ENCODE measurements at regions not wholly inside any gene's neighbourhood (a gene's known extent, or its start where the extent isn't known, plus 50 kb on each side); places are given as distances from the start of the nearest gene placed in this dataset.

DNA sequence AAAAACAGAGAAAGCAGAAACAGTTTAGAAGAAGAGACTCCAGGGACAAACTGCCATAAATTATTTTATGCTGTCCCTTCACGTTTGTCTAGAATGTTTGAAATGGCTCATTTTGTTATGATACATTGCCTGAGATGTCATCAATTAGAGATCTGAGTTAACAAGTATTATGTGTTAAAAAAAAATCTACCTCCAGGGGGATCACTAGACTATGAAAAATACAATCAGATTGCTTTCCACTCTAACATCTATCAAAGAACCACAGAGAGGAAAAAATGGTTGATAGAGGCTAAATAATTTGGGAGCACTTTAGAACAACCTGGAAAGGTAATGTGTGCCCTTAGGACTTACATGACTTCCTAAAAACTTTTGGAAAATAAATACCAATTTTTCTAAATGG is 103.8 kb upstream of the CCDC150 start:
- Mint-ChIP-seq H3K27me3 (peaks cover 2 to 17% of the 10 kb centered on the region in 2 donors), H3K27ac (no peak overlapping the region), H3K36me3 (no peaks in the 10 kb centered on the region), H3K4me3 (no peak overlapping the region), H3K9me3 (no peaks in the 10 kb centered on the region), H3K4me1 (ENCODE audit: low read depth in 2 of 2) (peaks cover 0 to 12% of the 10 kb centered on the region in 2 donors)
- ATAC-seq: no peak
- no peak for DNase-seq (ENCODE audit: low spot score)

GRCh38 chr2:196537311-196537710 is 102.2 kb upstream of the CCDC150 start:
- H3K27me3 Mint-ChIP-seq: peaks cover 5 to 22% of the 10 kb centered on the region in 2 donors
- ATAC-seq (no peak), DNase-seq (ENCODE audit: low spot score) (no peak)
- H3K4me1 Mint-ChIP-seq (ENCODE audit: low read depth in 2 of 2): peaks cover 0 to 8% of the 10 kb centered on the region in 2 donors
- no peak overlapping the region for H3K27ac Mint-ChIP-seq
- no peaks in the 10 kb centered on the region for H3K36me3 Mint-ChIP-seq
- H3K4me3 Mint-ChIP-seq: no peak overlapping the region
- H3K9me3 Mint-ChIP-seq: no peaks in the 10 kb centered on the region

DNA sequence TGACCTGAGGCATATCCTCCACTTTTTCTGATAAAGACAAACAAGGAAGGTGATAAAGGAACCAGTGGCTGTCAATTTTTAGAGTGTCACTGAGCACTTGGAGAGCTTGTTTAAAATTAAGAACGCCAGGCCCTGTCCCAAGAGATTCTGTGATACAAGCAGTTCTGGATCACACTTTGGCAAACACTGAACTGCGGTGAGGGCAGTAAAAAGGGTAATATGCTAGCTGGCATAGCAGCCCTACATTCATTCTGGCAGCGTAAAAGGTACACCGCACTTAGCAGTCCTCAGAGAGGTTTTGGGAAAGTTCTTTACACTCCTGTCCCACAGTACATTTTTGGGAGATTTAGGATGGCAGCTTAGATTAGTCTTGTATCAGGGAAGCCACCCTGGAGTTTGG is 101.3 kb upstream of the CCDC150 start:
- Mint-ChIP-seq H3K4me1 (ENCODE audit: low read depth in 2 of 2) (peaks cover 0 to 7% of the 10 kb centered on the region in 2 donors), H3K27ac (no peak overlapping the region), H3K4me3 (no peak overlapping the region), H3K27me3 (peaks cover 5 to 22% of the 10 kb centered on the region in 2 donors), H3K9me3 (no peaks in the 10 kb centered on the region), H3K36me3 (no peaks in the 10 kb centered on the region)
- DNase-seq (ENCODE audit: low spot score) (no peak), ATAC-seq (no peak)

- no peaks in the 10 kb centered on the region for H3K36me3 Mint-ChIP-seq
- H3K4me1 Mint-ChIP-seq (ENCODE audit: low read depth in 2 of 2): peaks cover 0 to 4% of the 10 kb centered on the region in 2 donors
- peaks cover 5 to 22% of the 10 kb centered on the region in 2 donors for H3K27me3 Mint-ChIP-seq
- no peak for DNase-seq (ENCODE audit: low spot score)
- no peak for ATAC-seq
- no peaks in the 10 kb centered on the region for H3K9me3 Mint-ChIP-seq
- no peak overlapping the region for H3K4me3 Mint-ChIP-seq
- no peak overlapping the region for H3K27ac Mint-ChIP-seq
These were observed 100.9 kb upstream of the CCDC150 start for GRCh38 chr2:196538646-196539045.

DNA sequence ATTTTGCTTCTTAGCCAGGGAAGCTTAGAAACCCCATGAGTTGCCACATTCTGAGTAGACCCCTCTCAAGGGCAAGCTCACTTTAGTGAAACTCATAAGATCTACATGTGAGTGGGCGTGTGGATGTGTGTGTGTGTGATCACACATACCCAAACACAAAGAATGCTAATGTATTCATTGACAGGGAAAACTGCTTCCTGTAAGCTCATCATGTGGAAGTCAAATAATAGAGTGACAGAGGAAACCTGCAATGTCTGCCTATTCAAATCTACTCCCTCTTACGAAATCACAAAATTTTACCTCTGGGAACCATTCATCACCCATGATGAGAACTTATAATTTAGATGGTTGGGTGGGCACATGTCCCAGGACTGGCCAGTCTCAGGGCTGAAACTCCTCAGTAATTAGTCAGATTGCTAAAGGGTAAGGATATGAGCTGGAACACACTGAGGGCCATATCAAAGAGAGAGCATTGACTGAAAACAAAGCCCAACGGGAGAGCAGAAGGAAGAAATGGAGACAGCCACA is 94.5 kb upstream of the CCDC150 start:
- DNase-seq (ENCODE audit: low spot score): no peak
- no peaks in the 10 kb centered on the region for H3K9me3 Mint-ChIP-seq
- no peaks in the 10 kb centered on the region for H3K4me1 Mint-ChIP-seq (ENCODE audit: low read depth in 2 of 2)
- no peaks in the 10 kb centered on the region for H3K36me3 Mint-ChIP-seq
- H3K4me3 Mint-ChIP-seq: no peak overlapping the region
- no peak overlapping the region for H3K27ac Mint-ChIP-seq
- ATAC-seq: no peak
- peaks cover 8 to 41% of the 10 kb centered on the region in 2 donors for H3K27me3 Mint-ChIP-seq

- DNase-seq (ENCODE audit: low spot score) (no peak), ATAC-seq (no peak)
- H3K4me3 Mint-ChIP-seq: no peak overlapping the region
- H3K36me3 Mint-ChIP-seq: no peaks in the 10 kb centered on the region
- no peak overlapping the region for H3K27ac Mint-ChIP-seq
- H3K4me1 Mint-ChIP-seq (ENCODE audit: low read depth in 2 of 2): no peaks in the 10 kb centered on the region
- peaks cover 6 to 35% of the 10 kb centered on the region in 2 donors for H3K27me3 Mint-ChIP-seq
- H3K9me3 Mint-ChIP-seq: no peaks in the 10 kb centered on the region
These were observed 93.2 kb upstream of the CCDC150 start for GRCh38 chr2:196546151-196546919.

- H3K36me3 Mint-ChIP-seq: no peaks in the 10 kb centered on the region
- no peaks in the 10 kb centered on the region for H3K4me1 Mint-ChIP-seq (ENCODE audit: low read depth in 2 of 2)
- H3K4me3 Mint-ChIP-seq: no peak overlapping the region
- DNase-seq (ENCODE audit: low spot score) (no peak), ATAC-seq (no peak)
- H3K27me3 Mint-ChIP-seq: peaks cover 8 to 53% of the 10 kb centered on the region in 2 donors
- no peak overlapping the region for H3K27ac Mint-ChIP-seq
- H3K9me3 Mint-ChIP-seq: no peaks in the 10 kb centered on the region
These were observed 90.5 kb upstream of the CCDC150 start for GRCh38 chr2:196549052-196549451.

DNA sequence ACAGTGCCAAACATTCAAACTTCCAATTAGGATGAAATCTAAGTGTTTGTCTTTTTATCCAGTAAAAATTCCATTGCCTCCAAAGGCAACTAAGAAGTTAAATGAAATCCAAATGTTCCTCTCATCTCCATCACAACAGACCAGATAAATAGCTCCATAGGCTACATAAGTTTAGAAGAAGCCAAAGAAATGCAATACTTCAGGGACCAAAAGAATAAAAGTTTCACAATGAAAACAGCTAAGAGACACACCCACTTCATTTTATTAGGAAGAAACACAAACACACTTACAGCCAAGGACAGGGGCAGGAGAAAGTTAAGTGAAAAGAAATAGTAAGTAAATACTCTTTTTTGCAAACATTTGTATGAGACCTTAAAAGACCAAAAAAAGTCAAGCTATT is 88.5 kb upstream of the CCDC150 start:
- Mint-ChIP-seq H3K27ac (no peak overlapping the region), H3K4me3 (no peak overlapping the region), H3K4me1 (ENCODE audit: low read depth in 2 of 2) (no peaks in the 10 kb centered on the region), H3K9me3 (no peaks in the 10 kb centered on the region), H3K27me3 (peaks cover 6 to 41% of the 10 kb centered on the region in 2 donors), H3K36me3 (no peaks in the 10 kb centered on the region)
- ATAC-seq: no peak
- DNase-seq (ENCODE audit: low spot score): no peak

- H3K27me3 Mint-ChIP-seq: peaks cover 5 to 25% of the 10 kb centered on the region in 2 donors
- no peaks in the 10 kb centered on the region for H3K36me3 Mint-ChIP-seq
- H3K4me1 Mint-ChIP-seq (ENCODE audit: low read depth in 2 of 2): no peaks in the 10 kb centered on the region
- no peaks in the 10 kb centered on the region for H3K9me3 Mint-ChIP-seq
- ATAC-seq (no peak), DNase-seq (ENCODE audit: low spot score) (no peak)
- H3K4me3 Mint-ChIP-seq: no peak overlapping the region
- no peak overlapping the region for H3K27ac Mint-ChIP-seq
These were observed 84.4 kb upstream of the CCDC150 start for GRCh38 chr2:196555161-196555560.

DNA sequence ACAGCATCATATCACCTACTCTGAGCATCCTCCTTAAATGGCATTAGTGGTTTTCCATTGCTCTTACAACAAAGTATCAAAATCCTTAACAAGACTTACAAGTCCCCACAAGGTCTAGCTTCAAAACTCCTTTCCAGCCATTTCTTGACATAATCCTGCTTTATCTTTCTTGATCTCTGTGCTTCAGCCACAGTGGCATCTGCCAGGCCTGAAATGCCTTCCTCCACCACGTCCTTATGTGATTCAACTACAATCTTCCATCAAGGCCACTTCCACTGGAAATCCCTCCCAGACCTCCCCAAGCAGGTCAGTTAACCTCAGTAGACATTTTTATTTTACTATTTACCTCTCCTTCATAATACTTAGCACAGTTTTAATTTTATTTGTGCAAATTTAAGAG is 83.8 kb upstream of the CCDC150 start:
- H3K27ac Mint-ChIP-seq: no peak overlapping the region
- no peak overlapping the region for H3K4me3 Mint-ChIP-seq
- H3K9me3 Mint-ChIP-seq: no peaks in the 10 kb centered on the region
- DNase-seq (ENCODE audit: low spot score): no peak
- no peaks in the 10 kb centered on the region for H3K4me1 Mint-ChIP-seq (ENCODE audit: low read depth in 2 of 2)
- no peak for ATAC-seq
- peaks cover 5 to 25% of the 10 kb centered on the region in 2 donors for H3K27me3 Mint-ChIP-seq
- H3K36me3 Mint-ChIP-seq: no peaks in the 10 kb centered on the region

GRCh38 chr2:196558497-196558896 is 81.0 kb upstream of the CCDC150 start:
- no peak for DNase-seq (ENCODE audit: low spot score)
- H3K27me3 Mint-ChIP-seq: peaks cover 3 to 14% of the 10 kb centered on the region in 2 donors

DNA sequence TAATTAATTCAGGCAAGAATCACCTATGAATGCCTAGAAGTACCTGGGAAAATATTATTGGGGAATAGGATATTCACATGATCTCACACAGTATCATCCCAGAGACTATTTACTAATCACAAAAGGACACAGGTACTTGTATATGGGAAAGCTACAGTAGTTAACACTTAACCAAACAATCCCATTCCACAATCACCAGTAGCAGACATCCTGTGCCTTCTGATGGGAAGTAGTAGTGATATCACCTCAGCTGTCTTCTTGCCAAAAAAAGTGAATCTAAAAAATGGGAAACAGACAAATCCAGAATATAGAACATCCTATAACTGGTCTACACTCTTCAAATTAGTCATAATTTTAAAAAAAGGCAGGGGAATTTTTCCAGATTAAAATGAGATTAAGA is 75.6 kb upstream of the CCDC150 start:
- Mint-ChIP-seq H3K36me3 (peaks cover 6% of the 10 kb centered on the region), H3K4me3 (no peak overlapping the region), H3K9me3 (no peaks in the 10 kb centered on the region), H3K4me1 (ENCODE audit: low read depth in 2 of 2) (no peaks in the 10 kb centered on the region), H3K27me3 (peaks cover 10 to 22% of the 10 kb centered on the region in 2 donors), H3K27ac (no peak overlapping the region)
- DNase-seq (ENCODE audit: low spot score): no peak
- ATAC-seq: no peak

More at GRCh38 chr2:196558497-196558896, 81.0 kb upstream of the CCDC150 start:
- Mint-ChIP-seq H3K4me3 (no peak overlapping the region), H3K4me1 (ENCODE audit: low read depth in 2 of 2) (no peaks in the 10 kb centered on the region), H3K9me3 (no peaks in the 10 kb centered on the region), H3K36me3 (peaks cover 6% of the 10 kb centered on the region), H3K27ac (no peak overlapping the region)
- no peak for ATAC-seq

DNA sequence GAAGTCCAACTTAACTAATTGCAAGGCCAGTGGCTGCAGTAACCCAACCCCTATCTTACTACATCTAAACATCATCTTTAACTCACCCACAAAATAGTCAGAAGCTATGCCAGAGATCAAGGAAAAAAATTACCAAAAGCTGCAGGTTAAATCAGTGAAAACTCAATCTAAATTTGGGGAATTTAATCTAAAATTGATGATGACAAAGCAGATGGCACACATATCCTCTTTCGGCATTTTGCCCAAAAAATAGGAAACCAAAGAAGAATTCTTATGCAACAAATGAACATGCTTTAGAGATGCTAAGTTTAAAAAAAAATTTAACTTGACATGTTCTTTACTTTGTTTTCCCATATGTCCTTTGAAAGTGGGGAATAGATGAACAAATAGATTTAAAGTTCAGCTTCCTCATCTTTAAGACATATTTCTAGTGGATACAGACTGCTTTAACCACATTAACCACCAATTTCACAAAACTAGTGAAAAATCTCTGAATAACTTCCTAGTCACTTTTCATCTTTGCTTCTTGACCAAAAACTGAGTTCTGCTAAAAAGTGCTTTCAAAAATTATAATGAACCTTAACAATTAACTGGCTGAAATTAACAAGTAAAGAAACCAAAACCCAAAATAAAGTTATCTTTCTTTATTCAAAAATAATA is 74.3 kb upstream of the CCDC150 start:
- Mint-ChIP-seq H3K4me3 (no peak overlapping the region), H3K27ac (no peak overlapping the region), H3K4me1 (ENCODE audit: low read depth in 2 of 2) (no peaks in the 10 kb centered on the region), H3K36me3 (peaks cover 6% of the 10 kb centered on the region), H3K9me3 (no peaks in the 10 kb centered on the region), H3K27me3 (peaks cover 12 to 28% of the 10 kb centered on the region in 2 donors)
- DNase-seq (ENCODE audit: low spot score) (no peak), ATAC-seq (no peak)

- no peak for DNase-seq (ENCODE audit: low spot score)
- H3K27ac Mint-ChIP-seq: no peak overlapping the region
- no peak for ATAC-seq
- H3K9me3 Mint-ChIP-seq: no peaks in the 10 kb centered on the region
- peaks cover 15 to 31% of the 10 kb centered on the region in 2 donors for H3K27me3 Mint-ChIP-seq
- H3K4me1 Mint-ChIP-seq (ENCODE audit: low read depth in 2 of 2): no peaks in the 10 kb centered on the region
- peaks cover 6% of the 10 kb centered on the region for H3K36me3 Mint-ChIP-seq
- no peak overlapping the region for H3K4me3 Mint-ChIP-seq
These were observed 73.5 kb upstream of the CCDC150 start for GRCh38 chr2:196565982-196566381.

Data from natural killer cell treated with Interleukin-12 subunit alpha and Interleukin-12 subunit beta and Interleukin-15 and Interleukin-18, amount 100 ng/mL, for 72 hours (primary cell).